ENCODE measurements at regions not wholly inside any gene's neighbourhood (a gene's known extent, or its start where the extent isn't known, plus 50 kb on each side); places are given as distances from the start of the nearest gene placed in this dataset.

DNA sequence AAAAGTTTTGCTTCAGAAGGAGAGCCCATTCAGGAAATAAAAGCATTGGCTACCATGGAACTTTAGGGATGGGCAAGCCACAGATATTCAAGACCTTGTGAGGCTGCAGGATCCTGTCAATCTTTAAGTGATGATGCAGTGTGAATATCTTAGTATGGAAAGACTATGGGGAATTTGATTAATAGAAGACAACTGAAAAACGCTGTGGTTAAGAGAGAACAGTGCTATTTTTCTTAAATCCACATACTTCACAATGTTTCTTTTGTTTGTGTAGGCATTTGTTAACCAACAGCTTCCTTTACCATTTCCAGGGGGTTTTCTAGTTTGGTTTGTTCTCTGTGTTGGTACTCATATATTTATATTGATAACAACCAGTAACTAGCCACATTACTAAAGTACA is 90.3 kb downstream of the TMEM212 start:
- TF ChIP-seq CTCF (IDR thresholded peaks at IDR 0.05) = no peak
- FAIRE-seq (no peak), ATAC-seq (no peak), DNase-seq (no peak)
- Histone ChIP-seq H3K27ac (no peak overlapping the region), H3K36me3 (no peaks in the 10 kb centered on the region), H3K27me3 (no peaks in the 10 kb centered on the region), H3K4me3 (no peak overlapping the region), H3K4me1 (peaks cover 0 to 4% (median 0%) of the 10 kb centered on the region in 3 donors), H3K9me3 (no peaks in the 10 kb centered on the region)
- 25 to 40% methylated on average over 1 of the region's 1 CpG for WGBS, 2 donors
- intact Hi-C loops (cut with DNase I) = no loop called here

- 67 to 68% methylated on average over 7 of the region's 7 CpGs for WGBS, 2 donors
- DNase-seq (no peak), ATAC-seq (peak in 2 of 4 donors; percentile 16 to 35), FAIRE-seq (no peak)
- H3K27me3 ChIP-seq = no peaks in the 10 kb centered on the region
- intact Hi-C loops (cut with DNase I) = no loop called here
- H3K4me3 ChIP-seq = no peak overlapping the region
- H3K27ac ChIP-seq = peak overlapping the region in 2 of 4 donors; percentile 45 to 54
- TF ChIP-seq CTCF (IDR thresholded peaks at IDR 0.05) = no peak
- H3K4me1 ChIP-seq = peaks cover 0 to 4% (median 0%) of the 10 kb centered on the region in 3 donors
- no peaks in the 10 kb centered on the region for H3K9me3 ChIP-seq
- no peaks in the 10 kb centered on the region for H3K36me3 ChIP-seq
These were observed 92.3 kb downstream of the TMEM212 start for GRCh38 chr3:171935261-171936123.

GRCh38 chr3:171936191-171936841 is 93.2 kb downstream of the TMEM212 start:
- ATAC-seq (peak in 3 of 4 donors; percentile 21 to 81 (median 71)), DNase-seq (no peak), FAIRE-seq (no peak)
- intact Hi-C loops (cut with DNase I) = no loop called here
- Histone ChIP-seq H3K27me3 (no peaks in the 10 kb centered on the region), H3K36me3 (no peaks in the 10 kb centered on the region), H3K4me3 (no peak overlapping the region), H3K9me3 (no peaks in the 10 kb centered on the region), H3K4me1 (peaks cover 0 to 4% (median 0%) of the 10 kb centered on the region in 3 donors), H3K27ac (peak overlapping the region in 2 of 4 donors; percentile 46 to 54)
- WGBS, 2 donors = 76 to 78% methylated on average over 6 of the region's 6 CpGs
- no peak for TF ChIP-seq CTCF (IDR thresholded peaks at IDR 0.05)

GRCh38 chr3:171939578-171939977 is 96.4 kb downstream of the TMEM212 start:
- no peak overlapping the region for H3K4me3 ChIP-seq
- no peak overlapping the region for H3K27ac ChIP-seq
- DNase-seq (no peak), ATAC-seq (no peak), FAIRE-seq (no peak)
- H3K9me3 ChIP-seq = no peaks in the 10 kb centered on the region
- intact Hi-C loops (cut with DNase I) = no loop called here
- no peaks in the 10 kb centered on the region for H3K36me3 ChIP-seq
- H3K4me1 ChIP-seq = peaks cover 0 to 4% (median 0%) of the 10 kb centered on the region in 3 donors
- WGBS, 2 donors = 94 to 100% methylated on average over 2 of the region's 2 CpGs
- no peaks in the 10 kb centered on the region for H3K27me3 ChIP-seq
- TF ChIP-seq CTCF (IDR thresholded peaks at IDR 0.05) = no peak

Data from pancreas (tissue), 10 donors.